ENCODE measurements at regions not wholly inside any gene's neighbourhood (a gene's known extent, or its start where the extent isn't known, plus 50 kb on each side); places are given as distances from the start of the nearest gene placed in this dataset.
A peak's percentile ranks its signal among the peaks of the same experiment; 100 is the strongest.

GRCh38 chr13:86109107-86109506 lies 309.9 kb upstream of the SLITRK6 start:
- H3K9me3 ChIP-seq (ENCODE audit: low read length) = no peaks in the 10 kb centered on the region
- peak overlapping the region; percentile 31; the same call in 1 of the 2 replicates for H2AFZ ChIP-seq (ENCODE audit: low read length)
- no peak overlapping the region for H3K27ac ChIP-seq (ENCODE audit: low read depth, low read length, poor library complexity, severe bottlenecking)
- no peaks in the 10 kb centered on the region for H3F3A ChIP-seq (ENCODE audit: insufficient read depth, low read length)
- TF ChIP-seq EZH2 (IDR thresholded peaks at IDR 0.05; ENCODE audit: borderline replicate concordance, low read length) = no peak
- TF ChIP-seq, protein P1, sequence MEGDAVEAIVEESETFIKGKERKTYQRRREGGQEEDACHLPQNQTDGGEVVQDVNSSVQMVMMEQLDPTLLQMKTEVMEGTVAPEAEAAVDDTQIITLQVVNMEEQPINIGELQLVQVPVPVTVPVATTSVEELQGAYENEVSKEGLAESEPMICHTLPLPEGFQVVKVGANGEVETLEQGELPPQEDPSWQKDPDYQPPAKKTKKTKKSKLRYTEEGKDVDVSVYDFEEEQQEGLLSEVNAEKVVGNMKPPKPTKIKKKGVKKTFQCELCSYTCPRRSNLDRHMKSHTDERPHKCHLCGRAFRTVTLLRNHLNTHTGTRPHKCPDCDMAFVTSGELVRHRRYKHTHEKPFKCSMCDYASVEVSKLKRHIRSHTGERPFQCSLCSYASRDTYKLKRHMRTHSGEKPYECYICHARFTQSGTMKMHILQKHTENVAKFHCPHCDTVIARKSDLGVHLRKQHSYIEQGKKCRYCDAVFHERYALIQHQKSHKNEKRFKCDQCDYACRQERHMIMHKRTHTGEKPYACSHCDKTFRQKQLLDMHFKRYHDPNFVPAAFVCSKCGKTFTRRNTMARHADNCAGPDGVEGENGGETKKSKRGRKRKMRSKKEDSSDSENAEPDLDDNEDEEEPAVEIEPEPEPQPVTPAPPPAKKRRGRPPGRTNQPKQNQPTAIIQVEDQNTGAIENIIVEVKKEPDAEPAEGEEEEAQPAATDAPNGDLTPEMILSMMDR (IDR thresholded peaks at IDR 0.05; ENCODE audit: low read length) = no peak
- H3K27me3 ChIP-seq (ENCODE audit: insufficient read depth, low read length) = no peaks in the 10 kb centered on the region
- no peaks in the 10 kb centered on the region for H3K79me2 ChIP-seq (ENCODE audit: insufficient read depth, low read length)
- H3K4me1 ChIP-seq (ENCODE audit: insufficient read depth, low read length, severe bottlenecking) = peaks cover 4% of the 10 kb centered on the region
- H4K20me1 ChIP-seq (ENCODE audit: insufficient read depth, low read length) = no peaks in the 10 kb centered on the region
- no peaks in the 10 kb centered on the region for H3K36me3 ChIP-seq (ENCODE audit: insufficient read depth, low read length)
- no peak overlapping the region for H3K9ac ChIP-seq (ENCODE audit: low read length)
- no peak overlapping the region for H3K4me2 ChIP-seq (ENCODE audit: low read length)
- H3K9me2 ChIP-seq (ENCODE audit: low read depth, low read length) = no peaks in the 10 kb centered on the region
- no peak overlapping the region for H3K4me3 ChIP-seq (ENCODE audit: low read depth, low read length, poor library complexity, severe bottlenecking)

GRCh38 chr13:86108334-86108733 lies 309.1 kb upstream of the SLITRK6 start:
- no peaks in the 10 kb centered on the region for H3K9me2 ChIP-seq (ENCODE audit: low read depth, low read length)
- H3K9ac ChIP-seq (ENCODE audit: low read length) = no peak overlapping the region
- no peaks in the 10 kb centered on the region for H3K9me3 ChIP-seq (ENCODE audit: low read length)
- H3K79me2 ChIP-seq (ENCODE audit: insufficient read depth, low read length) = no peaks in the 10 kb centered on the region
- H3K4me2 ChIP-seq (ENCODE audit: low read length) = no peak overlapping the region
- H3K27ac ChIP-seq (ENCODE audit: low read depth, low read length, poor library complexity, severe bottlenecking) = no peak overlapping the region
- no peaks in the 10 kb centered on the region for H3K27me3 ChIP-seq (ENCODE audit: insufficient read depth, low read length)
- no peak overlapping the region for H2AFZ ChIP-seq (ENCODE audit: low read length)
- H3K4me3 ChIP-seq (ENCODE audit: low read depth, low read length, poor library complexity, severe bottlenecking) = no peak overlapping the region
- no peak for TF ChIP-seq EZH2 (IDR thresholded peaks at IDR 0.05; ENCODE audit: borderline replicate concordance, low read length)
- TF ChIP-seq, protein P1 (IDR thresholded peaks at IDR 0.05; ENCODE audit: low read length) = no peak
- H4K20me1 ChIP-seq (ENCODE audit: insufficient read depth, low read length) = no peaks in the 10 kb centered on the region
- H3K4me1 ChIP-seq (ENCODE audit: insufficient read depth, low read length, severe bottlenecking) = peaks cover 4% of the 10 kb centered on the region
- H3F3A ChIP-seq (ENCODE audit: insufficient read depth, low read length) = no peaks in the 10 kb centered on the region
- H3K36me3 ChIP-seq (ENCODE audit: insufficient read depth, low read length) = no peaks in the 10 kb centered on the region

DNA sequence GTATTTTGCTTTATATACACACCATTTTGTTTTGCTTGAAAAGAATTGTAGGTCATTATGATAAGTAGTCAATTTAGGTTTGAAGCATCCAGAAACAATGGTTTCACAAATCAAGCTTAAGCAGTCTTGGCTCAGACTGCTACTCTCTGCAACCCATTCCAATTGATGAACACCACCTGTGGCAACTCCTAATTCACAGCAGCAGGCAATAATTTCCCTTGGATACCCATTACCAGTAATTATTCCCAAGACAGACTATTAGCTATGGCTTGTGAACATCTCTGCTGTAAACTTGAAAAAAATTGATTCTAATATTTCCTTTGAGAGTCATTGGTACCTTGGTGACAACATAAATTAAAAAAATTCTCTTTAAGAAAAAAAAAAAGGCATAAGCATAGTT lies 299.3 kb upstream of the SLITRK6 start:
- no peaks in the 10 kb centered on the region for H3K27me3 ChIP-seq (ENCODE audit: insufficient read depth, low read length)
- H3K4me3 ChIP-seq (ENCODE audit: low read depth, low read length, poor library complexity, severe bottlenecking) = no peak overlapping the region
- H3K36me3 ChIP-seq (ENCODE audit: insufficient read depth, low read length) = no peaks in the 10 kb centered on the region
- H3K9ac ChIP-seq (ENCODE audit: low read length) = no peak overlapping the region
- no peaks in the 10 kb centered on the region for H3K9me2 ChIP-seq (ENCODE audit: low read depth, low read length)
- H3K4me2 ChIP-seq (ENCODE audit: low read length) = no peak overlapping the region
- peaks cover 5% of the 10 kb centered on the region for H3K4me1 ChIP-seq (ENCODE audit: insufficient read depth, low read length, severe bottlenecking)
- H3K9me3 ChIP-seq (ENCODE audit: low read length) = no peaks in the 10 kb centered on the region
- TF ChIP-seq EZH2 (IDR thresholded peaks at IDR 0.05; ENCODE audit: borderline replicate concordance, low read length) = no peak
- TF ChIP-seq, protein P1 (IDR thresholded peaks at IDR 0.05; ENCODE audit: low read length) = no peak
- no peak overlapping the region for H2AFZ ChIP-seq (ENCODE audit: low read length)
- no peaks in the 10 kb centered on the region for H3K79me2 ChIP-seq (ENCODE audit: insufficient read depth, low read length)
- H4K20me1 ChIP-seq (ENCODE audit: insufficient read depth, low read length) = no peaks in the 10 kb centered on the region
- H3F3A ChIP-seq (ENCODE audit: insufficient read depth, low read length) = no peaks in the 10 kb centered on the region
- no peak overlapping the region for H3K27ac ChIP-seq (ENCODE audit: low read depth, low read length, poor library complexity, severe bottlenecking)
